ENCODE measurements at regions not wholly inside any gene's neighbourhood (a gene's known extent, or its start where the extent isn't known, plus 50 kb on each side); places are given as distances from the start of the nearest gene placed in this dataset.
"Not testable (repeated sequence)": the region's sequence is repeated elsewhere in the genome, so short reads cannot be mapped to it uniquely, and the experiment has no call there.

DNA sequence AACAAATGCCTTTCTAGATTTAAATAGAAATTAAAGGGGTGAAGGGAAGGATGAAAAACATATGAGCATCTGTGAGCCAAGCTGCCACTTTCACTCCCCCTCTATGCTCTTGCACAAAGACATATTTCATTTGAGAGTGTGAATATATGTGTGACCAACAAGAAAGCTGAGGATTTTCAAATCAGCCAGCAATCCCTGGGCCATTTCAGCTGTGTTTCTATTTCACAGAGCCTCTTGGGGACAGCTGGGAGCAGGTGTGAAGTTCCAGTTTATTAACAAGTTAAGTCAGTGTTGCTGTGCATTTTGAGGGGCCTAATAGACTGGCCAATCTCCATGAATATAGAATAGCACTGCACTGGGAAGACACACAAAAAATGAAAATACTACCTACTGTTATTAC is 248.7 kb upstream of the RGMB start:
- peak in 2 of 58 donors; percentile 1 to 6 for DNase-seq

- DNase-seq, result no peak
Observed at GRCh38 chr5:98527846-98528245, 245.6 kb upstream of the RGMB start.

GRCh38 chr5:98529321-98529720 is 244.1 kb upstream of the RGMB start:
- DNase-seq, result no peak

DNA sequence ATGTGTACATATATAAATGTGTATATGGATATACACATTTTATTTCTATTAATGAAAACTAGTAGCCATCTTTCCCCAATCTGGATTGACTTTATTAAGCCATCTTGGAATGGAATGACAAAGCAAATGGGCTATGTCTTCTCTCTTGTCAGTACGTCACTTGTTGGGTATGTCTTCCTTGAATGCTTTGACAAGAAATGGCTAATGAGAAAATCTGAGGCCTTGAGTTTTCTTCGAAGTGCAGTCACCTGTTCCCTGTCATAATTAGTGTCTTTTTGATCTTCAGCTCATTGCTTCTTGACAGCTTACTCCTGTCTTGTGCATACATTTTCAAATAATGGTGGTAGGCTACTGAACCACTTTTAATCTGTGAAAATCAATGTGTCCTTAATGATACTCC is 243.2 kb upstream of the RGMB start:
- no peak for DNase-seq

GRCh38 chr5:98535901-98536300 is 237.6 kb upstream of the RGMB start:
- no peak for DNase-seq

DNA sequence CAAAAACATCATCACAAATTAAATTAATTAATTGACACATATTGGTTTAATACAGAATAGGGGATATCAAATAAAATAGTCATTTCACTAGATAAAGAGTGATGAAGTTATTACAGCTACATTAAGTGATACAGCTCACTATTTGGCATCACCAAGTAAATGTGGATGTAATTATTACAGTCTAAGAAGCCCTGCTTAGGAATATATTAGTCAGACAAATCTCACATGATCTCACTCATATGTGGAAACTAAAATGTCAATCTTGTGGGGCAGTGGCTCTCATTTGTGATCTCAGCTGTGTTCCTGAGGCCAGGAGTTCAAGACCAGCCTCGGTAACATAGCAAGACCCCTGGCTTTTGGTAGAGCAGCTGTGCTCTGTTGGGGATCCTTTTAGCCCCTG is 233.4 kb upstream of the RGMB start:
- no peak for DNase-seq

- DNase-seq, result no peak
Observed at GRCh38 chr5:98541641-98542040, 231.8 kb upstream of the RGMB start.

GRCh38 chr5:98543490-98543889 is 230.0 kb upstream of the RGMB start:
- DNase-seq, result no peak

GRCh38 chr5:98546924-98547323 is 226.5 kb upstream of the RGMB start:
- not testable (repeated sequence) for DNase-seq

DNA sequence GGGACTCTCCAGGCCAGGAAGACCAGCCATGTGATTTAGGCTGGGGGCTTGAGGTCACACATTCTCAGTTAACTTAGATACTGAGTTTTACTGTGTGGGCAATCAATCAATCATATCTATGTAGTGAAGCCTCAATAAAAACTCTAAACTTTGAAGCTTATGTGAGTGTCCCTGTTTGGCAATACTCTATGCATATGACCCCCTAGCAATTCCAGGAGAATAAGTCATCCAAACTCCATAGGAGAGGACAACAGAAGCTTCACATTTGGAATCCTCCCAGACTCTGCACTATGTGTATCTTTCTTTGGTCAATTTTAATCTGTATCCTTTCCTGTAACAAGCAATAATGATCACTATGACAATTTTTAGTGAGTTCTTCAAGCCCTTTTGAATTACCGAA is 216.8 kb upstream of the RGMB start:
- no peak for DNase-seq

DNA sequence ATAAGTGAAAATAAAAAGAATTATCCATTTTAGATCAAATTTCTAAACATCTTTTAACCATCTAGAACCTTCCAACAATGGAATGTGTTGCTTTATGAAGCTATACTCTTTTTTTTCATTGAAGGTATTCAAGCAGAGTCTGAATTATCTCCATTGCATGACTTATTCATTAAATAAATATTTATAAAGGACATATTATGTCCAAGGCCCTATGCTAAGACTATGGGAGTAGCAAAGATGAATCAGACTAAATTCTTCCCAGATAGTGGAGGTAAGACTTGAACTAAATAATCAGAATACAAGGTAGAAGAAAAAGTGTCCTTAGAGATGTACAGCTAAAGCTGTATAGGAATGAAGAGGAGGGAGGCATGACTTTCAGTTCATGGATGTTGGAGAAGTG is 215.5 kb upstream of the RGMB start:
- DNase-seq, result no peak

- no peak for DNase-seq
Observed at GRCh38 chr5:98563885-98564653, 209.4 kb upstream of the RGMB start.

- no peak for DNase-seq
Observed at GRCh38 chr5:98564836-98565235, 208.6 kb upstream of the RGMB start.

- DNase-seq, result no peak
Observed at GRCh38 chr5:98568336-98568735, 205.1 kb upstream of the RGMB start.

- no peak for DNase-seq
Observed at GRCh38 chr5:98569288-98569687, 204.2 kb upstream of the RGMB start.

DNA sequence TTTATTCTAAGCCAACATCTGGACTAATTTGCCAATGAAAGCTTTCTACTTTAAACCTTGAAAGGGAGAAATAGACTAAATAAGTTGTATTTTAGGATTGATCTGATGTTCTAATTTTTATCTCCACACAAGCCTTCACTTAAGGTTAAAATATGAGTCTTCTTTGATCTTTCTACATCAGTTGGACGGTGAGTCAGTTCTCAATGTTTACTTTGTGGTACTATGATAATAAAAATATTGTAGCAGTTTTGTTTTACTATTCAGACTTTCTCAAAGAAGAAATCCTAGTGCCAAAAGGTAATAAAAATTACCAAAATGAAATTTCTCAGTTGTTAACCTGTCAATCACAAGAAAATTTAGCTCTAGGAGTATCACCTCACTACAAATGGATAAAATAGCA is 203.5 kb upstream of the RGMB start:
- DNase-seq, result no peak

DNA sequence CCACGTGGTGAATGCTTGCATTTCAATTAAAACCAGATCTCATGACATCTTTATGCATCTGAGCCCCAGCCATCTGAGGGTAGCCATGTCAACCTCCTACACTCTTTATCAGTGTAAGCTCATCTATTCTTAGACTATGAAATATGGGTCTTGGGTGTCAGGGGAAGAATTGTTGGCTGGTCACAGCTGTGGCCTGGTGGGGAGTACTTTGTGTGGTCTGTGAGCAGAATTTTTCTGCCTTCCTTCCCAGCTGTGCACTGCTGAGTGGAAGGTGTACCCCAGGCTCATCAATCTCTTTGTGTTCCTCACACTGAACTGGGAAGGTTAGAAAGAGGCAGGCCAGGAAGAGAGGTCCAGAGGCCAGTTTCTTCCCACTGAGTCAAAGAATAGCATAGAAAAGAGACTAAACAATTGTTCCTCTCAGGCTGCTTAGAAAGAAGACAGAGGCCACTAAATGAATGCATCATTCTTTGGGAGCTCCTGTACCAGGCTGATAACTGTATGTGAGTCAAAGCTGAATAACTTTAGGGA is 202.7 kb upstream of the RGMB start:
- DNase-seq, result no peak

DNA sequence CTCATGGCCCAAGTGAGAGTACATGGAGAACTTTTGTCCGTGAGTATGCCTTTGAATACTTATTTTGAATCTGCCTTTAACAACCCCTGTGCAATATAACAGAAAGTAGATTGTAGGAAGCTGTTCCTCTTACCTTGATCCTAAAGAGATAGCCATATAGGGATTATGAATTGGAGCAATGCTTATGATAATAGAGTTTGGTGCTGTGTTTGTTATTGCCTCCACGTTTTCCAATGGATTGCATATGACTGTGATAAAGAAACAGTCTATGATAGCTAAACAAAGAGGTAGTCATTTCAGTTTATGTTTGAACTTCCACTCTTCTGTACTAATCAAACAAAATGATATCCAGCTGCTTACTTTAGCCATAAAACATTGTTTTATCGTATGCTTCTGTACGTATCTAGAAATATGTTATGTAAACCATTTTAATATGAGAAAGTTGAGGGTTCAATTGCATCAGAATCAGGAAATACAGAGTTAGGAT is 199.6 kb upstream of the RGMB start:
- no peak for DNase-seq

- DNase-seq, result no peak
Observed at GRCh38 chr5:98576275-98576674, 197.2 kb upstream of the RGMB start.

DNA sequence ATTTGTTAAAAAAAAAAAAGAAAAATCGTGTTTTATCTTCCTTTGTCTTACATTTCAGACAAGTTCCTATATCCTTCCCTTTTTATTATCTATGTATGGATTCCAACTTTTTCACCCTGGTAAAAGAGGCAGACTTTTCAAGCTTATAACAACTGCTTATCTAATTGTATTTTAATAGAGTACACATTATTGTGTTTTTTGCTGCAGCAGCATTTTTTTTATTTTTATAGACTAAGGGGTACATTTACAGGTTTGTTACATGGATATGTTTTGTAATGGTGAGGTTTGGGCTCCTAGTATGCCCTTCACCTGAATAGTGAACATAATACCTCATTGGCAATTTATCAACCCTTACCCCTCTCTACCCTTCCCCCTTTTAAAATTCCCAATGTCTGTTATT is 195.0 kb upstream of the RGMB start:
- no peak for DNase-seq

- peak in 1 of 58 donors; percentile 4 for DNase-seq
Observed at GRCh38 chr5:98581112-98581997, 192.1 kb upstream of the RGMB start.

DNA sequence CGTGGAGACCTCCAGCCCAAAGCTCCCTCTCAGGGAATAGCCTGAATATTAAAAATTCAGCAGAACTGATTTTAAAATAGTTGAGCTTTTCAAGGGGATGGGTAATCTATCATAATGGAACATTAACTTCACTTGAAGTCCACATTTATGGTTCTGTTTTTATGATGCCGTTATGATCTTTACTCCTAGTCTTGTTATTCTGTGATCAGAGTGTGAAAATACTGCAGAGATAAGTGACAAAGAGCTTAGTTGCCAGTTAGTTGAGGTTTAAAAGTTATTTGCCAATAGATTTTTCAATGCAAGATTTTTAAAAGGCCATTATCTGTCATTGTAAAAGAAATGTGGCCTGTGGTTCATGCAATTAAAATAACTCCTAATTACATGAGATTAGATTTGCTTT is 189.9 kb upstream of the RGMB start:
- DNase-seq, result no peak
